Mucosa of gallbladder (tissue), 1 donor: ENCODE measurements at regions not wholly inside any gene's neighbourhood (a gene's known extent, or its start where the extent isn't known, plus 50 kb on each side); places are given as distances from the start of the nearest gene placed in this dataset.
"Not testable (repeated sequence)": the region's sequence is repeated elsewhere in the genome, so short reads cannot be mapped to it uniquely, and the experiment has no call there.

Experiments
- DNase-seq: peaks from one replicate; pipeline ENCODE4 v3.0.0-alpha.2; 2020; ENCODE audit warnings: low spot score
- donor health status: DM: no; HTN: no; CAD: no.

DNA sequence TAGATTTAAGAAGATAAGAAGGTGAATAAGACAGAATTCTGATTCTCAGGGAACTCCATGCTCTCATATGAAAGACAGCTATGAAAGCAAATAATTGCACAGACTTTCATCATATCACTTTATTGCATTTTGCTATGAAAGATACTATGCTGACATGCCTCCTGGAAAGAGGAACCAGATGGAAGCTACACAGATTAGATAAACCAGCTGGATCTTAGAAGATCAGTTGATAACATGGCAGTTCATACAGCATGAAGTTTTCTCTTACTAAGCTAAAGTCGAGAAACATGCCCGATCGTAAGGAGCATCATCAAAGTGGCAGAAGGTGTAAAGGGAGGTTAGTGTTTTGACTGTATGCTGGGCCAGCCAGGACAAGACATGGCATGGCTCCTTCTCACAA is 112.5 kb upstream of the DPP6 start:
- DNase-seq: no peak

DNA sequence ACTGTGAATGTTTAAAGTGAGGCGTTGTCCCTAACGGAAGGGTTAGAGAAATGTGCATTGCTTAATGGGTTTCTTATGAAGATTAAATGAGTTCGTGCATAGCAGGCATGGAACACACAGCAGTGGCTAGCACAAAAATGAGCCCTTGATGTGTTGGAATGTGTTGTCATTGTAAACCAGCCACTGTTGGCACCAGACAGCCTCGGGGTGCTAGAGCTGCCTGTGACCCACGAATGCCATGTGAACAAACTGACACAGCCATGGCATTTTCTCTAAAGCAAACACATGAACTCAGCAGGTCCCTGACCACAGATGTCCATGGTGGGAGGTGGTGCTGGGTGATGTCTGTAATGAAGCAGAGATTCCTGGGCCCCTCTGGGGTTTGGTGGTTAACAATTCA is 111.1 kb upstream of the DPP6 start:
- DNase-seq: no peak

DNA sequence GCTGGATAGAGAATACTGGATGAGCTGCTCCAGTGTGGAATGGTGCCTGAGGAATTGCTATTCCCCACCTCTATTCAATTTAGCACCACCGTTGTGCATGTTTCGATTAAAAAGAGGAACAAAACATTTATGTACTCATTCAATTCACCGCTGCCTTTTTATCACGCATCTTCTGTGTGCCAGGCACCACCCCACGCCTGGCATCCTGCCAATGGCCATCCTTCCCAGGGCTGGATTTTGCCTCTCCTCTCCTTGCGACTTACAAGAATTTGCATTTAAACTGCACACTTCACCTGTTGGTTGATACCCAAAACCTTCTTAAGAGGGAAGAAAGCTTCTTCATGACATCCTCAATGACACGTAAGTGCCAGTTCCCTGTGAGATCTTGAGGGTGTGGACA is 110.2 kb upstream of the DPP6 start:
- no peak for DNase-seq

DNA sequence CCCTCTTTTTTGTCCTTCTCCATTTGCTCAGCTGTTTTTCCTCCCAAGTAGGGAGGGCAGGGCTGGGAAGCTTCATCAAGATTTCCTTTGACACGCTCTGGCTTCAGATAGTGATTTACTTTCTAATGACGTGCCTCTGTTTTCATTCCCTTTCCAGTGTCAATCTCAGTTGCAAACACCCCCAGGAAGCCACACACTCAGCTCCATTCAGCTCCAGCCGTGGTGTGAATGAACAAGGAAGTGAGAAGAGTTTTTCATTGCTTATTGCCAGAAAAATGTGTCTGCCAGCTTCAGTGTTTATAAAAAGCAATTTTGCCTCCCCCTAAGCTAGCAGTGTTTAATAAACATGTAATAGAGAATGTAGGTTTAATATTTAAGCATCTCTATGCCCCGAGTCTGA is 108.7 kb upstream of the DPP6 start:
- DNase-seq: no peak

DNA sequence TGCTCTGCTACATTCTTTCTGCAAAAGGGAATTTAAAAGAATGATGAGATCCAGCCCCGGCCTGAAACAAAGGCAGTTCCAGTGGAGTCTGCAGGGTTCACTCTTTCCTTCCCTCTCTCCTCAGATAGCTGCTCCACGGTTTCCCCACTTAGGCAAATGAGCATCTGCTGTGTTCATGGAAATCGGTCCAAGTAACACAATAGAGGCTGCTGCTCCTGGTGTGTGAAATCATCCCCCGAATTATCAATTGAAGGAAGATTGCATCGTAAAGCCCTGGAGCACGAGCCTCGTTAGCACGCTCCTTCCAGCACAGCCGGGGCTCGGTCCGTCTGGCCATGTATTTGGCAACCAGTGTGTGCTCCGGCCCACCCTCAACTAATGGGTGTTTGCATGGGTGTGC is 108.3 kb upstream of the DPP6 start:
- no peak for DNase-seq

DNA sequence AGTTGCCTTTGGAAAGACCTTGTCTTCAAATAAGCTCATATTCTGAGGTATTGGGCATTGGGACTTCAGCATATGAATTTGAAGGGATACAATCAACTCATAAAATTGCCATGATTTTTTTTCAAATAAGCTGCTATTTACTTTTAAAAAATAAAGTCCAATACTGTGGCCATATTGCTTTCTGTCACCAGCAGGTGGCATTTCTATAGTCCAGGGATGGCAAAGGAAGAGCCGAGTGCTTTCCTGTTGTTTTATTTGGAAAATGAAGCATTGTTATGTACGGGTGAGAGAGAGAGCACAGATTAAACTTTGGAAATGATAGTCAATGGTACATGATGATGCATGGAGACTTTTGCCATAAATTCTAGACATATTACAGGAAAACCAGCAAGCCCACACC is 104.1 kb upstream of the DPP6 start:
- DNase-seq: no peak

DNA sequence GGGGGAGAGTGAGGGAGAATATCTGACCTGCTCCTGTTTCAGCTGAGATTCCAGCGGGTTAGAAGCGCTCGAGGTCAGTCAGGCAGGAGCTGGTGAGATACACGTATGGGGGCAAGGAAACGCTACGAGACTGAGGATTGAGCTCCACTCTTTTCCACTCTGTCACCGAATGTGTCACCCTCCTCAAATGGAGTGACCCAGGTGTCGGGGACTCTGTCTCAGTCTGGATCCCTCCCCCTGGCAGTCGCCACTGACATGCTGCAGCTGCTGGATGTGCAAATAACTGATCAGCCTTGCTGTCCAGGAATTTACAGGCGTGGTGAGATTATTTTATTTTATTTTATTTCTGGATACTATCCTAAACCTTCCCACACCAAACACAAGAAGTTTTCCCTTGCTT is 100.9 kb upstream of the DPP6 start:
- no peak for DNase-seq

DNA sequence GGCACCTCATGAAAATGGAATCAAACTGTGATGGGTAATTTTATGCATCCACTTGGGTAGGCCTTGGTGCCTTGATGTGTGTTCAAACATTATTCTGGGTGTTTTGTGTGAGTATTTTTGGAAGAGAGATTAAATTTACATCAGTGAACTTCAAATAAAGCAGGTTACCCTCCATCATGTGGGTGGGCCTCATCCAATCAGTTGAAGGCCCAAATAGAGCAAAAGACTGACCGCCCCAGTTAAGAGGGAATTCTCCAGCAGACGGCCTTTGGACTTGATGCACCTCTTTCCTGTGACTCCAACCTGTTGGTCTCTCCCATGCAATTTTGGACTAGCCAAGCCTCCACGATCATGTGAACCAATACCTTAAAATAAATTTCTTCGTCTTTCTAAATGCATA is 97.7 kb upstream of the DPP6 start:
- DNase-seq: no peak

DNA sequence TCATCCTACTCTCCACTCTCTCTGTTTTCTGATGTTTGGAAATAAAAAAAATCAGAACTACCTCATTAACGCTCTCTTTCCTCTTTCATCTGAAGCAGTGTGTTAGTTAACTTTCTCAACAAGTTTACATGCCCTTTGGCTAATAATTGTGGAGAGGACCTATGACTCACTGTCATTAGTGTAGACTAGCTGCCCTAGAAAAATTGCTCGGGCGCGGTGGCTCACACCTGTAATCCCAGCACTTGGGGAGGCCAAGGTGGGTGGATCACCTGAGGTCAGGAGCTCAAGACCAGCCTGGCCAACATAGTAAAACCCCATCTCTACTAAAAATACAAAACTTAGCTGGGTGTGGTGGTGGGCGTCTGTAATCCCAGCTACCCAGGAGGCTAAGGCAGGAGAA is 94.5 kb upstream of the DPP6 start:
- DNase-seq: not testable (repeated sequence)

DNA sequence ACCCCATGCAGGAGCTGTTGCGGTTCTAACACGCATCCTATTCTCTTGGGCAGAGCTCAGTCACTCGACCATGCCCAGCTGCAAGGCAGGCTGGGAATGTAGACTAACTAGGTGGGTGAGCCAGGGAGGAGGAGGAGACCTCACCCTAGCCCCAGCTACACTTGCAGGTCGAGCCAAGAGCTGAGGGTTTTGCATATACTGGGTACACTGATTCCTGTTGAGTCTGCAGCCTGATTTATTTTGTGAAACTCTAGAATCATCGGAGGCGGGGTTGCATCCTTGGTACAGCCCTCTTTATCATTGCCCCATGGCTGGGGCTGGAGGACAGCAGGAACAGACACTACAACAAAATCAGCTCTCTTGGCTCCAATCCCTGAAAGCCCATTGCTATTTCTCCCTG is 93.8 kb upstream of the DPP6 start:
- not testable (repeated sequence) for DNase-seq

DNA sequence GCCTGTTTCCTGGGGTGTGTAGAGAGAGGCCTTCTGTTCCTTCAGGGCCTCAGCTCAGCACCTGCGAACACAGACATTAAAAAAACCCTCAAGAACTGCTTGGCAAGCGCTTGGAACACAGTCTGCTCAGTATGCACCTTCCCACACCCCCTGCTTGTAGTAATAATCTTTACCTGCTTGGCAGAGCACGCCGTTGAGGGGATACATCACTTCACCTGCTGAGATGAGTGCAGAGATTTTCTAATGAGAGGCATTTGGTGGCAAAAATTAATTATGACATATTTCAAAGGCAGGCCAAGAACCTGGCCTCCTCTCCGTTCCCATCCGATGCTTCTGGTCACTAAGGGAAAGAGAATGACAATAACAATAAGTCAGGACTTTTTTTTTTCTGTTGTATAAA is 93.4 kb upstream of the DPP6 start:
- DNase-seq: not testable (repeated sequence)

DNA sequence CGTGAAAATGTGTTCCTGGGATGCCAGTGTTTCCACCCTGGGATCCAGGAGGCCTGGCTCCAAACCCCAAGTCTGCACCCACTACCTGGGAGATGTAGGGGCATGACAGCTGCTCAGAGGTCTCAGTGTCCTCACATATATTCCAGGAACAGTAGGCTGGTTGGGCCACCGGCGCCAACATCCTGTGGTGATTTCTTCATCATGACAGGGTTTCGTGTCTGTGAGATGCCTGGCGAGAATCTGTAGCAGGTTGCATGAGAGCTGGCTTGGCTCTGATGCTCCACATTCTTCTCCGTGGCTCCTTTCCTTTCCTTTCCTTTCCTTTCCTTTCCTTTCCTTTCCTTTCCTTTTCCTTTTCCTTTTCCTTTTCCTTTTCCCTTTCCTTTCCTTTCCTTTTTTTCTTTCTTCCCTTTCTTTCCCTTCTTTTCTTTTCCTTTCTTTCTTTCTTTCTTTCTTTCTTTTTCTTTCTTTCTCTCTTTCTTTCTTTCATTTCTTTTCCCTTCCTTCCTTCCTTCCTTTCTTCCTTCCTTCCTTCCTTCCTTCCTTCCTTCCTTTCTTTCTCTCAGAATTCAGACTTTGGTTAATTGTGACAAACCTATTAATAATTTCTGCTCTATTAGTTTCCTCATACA is 87.6 kb upstream of the DPP6 start:
- not testable (repeated sequence) for DNase-seq

DNA sequence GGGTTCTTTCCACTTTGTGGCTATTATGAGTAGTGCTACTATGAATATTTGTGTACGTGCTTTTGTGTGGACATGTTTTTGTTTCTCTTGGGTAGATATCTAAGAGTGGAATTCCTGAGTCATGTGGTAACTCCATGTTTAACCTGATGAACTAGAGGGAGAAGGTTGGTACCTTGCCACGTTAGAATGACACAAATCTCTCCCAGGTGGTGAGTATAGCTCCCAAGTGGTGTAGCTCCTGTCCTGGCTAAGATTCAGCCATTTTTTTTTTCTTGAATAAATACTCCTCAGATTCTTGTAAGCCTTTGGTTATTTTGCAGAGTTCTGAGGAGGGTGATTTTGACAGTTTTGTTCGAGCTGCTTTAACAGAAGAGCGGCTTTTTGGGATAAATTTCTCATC is 83.2 kb upstream of the DPP6 start:
- not testable (repeated sequence) for DNase-seq

DNA sequence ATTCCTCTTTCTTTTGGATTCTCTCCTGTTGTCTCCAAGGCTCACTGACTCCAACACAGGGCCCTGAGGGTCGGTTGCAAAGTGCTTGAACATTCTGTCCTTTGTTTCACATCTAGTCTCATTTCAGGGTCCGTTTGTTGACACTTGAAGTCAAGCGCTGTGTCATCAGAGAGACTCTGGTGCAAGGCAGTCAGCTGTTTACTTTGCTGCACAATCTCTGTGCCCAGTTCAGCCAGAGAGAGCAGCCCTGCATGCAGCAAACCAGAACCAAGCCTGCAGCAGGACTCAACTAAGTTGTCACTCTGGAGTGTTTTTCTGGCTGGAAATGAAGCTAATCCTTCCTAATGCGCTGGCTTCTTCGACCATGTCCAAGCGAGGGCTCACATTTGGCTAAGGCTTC is 77.6 kb upstream of the DPP6 start:
- not testable (repeated sequence) for DNase-seq

DNA sequence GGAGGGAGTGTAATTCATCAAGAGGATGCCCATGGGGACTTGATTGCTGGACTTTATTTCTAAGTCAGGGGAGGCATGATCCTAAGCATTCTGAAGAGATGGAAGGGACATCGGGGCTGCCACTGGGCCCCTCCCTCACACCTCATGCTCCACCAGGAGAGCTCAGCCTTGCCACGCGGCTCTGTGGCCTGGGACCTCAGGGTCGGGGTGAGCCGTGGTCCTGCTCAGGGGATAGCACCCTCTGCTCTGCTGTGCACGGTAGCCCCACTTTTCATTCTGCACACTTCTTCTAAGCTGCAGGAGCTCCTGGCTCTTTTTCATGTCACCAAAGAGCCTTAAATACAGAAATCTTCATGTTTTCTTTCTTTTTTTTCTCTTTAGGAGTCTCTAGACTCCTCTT is 75.5 kb upstream of the DPP6 start:
- DNase-seq: not testable (repeated sequence)

DNA sequence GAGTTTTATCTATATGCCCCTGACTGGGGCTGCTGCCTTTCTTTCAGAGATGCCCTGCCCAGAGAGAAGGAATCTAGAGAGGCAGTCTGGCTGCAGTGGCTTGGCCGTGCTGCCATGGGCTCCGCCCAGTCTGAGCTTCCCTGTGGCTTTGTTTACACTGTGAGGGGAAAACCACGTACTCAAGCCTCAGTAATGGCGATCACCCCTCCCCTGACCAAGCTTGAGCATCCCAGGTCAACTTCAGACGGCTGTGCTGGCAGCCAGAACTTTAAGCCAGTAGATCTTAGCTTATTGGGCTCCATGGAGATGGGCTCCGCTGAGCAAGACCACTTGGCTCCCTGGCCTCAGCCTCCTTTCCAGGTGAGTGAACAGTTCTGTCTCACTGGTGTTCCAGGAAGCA is 69.0 kb upstream of the DPP6 start:
- not testable (repeated sequence) for DNase-seq

DNA sequence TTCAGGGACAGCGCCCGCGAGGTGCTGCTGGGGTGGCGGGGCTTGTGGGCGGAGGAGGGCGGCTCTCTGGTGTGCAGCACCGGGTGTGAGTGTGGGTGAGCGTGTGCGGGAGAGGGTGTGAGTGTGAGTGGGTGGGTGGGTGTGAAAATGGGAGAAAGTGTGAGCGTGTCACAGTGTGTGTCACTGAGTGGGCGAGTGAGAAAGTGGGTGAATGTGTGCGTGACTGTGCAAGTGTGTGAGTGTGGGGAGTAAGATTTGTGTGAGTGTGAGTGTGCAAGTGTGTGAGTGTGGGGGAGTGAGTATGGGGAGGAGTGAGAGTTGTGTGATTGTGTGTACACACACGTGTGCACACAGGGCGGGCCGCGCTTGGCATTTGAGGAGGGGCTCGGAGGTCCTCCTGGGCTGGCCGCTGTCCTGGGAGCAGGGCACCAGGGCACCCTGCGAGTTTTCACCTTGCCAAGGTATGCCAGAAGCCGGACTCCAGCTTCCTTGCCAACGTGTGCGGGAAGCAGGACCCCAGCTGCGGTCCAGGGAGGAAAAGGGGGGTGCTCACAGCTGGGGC is 63.1 kb upstream of the DPP6 start:
- not testable (repeated sequence) for DNase-seq

DNA sequence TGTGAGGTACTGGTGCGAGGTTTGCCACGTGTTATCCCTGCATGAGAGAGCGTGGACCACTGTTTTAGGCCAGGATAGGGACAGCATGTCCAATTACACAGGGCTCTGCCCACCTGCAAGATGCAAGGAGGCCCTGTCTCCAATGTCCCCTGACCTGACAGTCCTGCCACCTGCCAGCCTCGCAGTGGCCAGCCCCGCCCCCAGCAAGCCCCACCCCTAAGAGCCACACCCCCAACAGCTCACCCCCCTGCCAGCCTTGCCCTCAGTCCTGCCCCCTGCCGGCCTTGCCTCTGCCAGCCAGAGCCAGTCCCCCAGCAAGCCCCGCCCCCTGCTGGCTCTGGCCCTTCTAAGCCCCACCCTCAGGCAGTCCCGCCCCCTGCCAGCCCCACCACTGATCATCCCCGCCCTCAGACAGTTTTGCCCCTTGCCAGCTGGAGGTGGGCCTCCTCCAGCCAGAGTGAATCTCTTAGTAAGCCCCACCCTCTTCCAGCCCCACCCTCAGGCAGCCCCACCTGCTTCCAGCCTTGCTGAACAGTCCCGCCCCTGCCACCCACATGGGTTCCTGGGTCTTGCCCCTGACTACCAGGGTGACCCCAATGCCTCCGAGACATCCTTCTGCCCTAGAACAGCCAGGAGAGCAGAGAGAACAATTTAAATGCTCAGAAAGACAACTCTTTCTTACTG is 62.3 kb upstream of the DPP6 start:
- not testable (repeated sequence) for DNase-seq

DNA sequence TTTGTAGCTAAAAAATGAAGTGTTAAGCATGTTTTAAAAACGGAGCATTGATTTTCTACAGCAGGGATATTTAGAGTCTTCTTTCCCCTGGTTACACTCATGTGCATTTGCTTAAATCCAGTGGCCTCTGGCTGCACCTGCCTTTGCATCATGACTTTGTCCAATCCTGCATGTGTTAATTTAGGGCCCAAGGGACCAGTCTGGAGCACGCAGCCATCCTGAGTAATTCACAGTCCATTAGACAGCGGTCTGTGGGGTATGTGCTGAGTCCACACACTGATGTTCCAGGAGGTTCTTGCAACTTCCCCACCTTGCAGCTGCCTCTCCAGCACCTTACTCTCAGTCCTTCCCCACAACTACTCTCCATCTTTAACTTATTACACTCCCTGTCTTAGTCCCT is 60.7 kb upstream of the DPP6 start:
- DNase-seq: not testable (repeated sequence)

DNA sequence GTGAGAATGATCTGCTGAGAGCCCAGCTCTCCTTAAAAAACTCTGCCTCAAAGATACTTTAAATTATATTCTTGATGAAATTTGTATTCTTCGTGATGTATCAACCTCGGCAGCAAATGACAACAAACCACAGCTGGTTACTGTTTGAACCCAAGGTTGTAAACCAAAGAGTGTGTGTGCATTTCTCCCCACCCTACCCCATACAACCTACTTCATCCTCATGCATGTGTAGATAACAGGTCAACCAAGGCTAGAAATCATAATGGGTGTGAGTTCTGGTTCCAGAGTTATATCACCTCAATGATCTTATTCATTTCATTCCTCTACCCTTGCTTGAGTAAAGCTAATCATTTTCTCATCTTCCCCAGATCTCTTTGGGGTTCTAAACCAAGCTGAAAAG is 58.8 kb upstream of the DPP6 start:
- not testable (repeated sequence) for DNase-seq

DNA sequence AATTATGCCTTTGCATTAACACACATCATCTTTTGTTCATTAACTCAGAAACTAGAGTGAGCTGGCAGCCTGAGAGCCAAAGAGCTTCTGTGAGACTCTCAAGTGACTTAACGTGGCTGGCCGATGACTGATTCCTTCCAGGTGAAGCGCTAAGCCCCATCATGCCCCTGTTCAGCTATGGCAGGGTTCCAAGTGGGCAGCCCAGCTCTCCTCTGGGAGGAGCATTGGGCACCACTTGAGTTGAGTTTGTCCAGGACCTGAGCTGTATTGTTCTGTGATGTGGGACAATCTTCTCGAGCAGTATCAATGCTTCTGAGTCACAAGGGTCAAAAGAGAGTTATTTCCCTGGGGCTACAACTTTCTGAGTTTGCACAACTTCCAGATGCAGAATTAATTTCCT is 53.3 kb upstream of the DPP6 start:
- not testable (repeated sequence) for DNase-seq
